HG02840 (cell line): ENCODE measurements at regions not wholly inside any gene's neighbourhood (a gene's known extent, or its start where the extent isn't known, plus 50 kb on each side); places are given as distances from the start of the nearest gene placed in this dataset.

Source experiments
- ATAC-seq: cut with Tn5 transposase; IDR thresholded peaks from one replicate; pipeline ENCODE4 v1.9.1; 2021; ENCODE audit warnings: mild to moderate bottlenecking, moderate library complexity, moderate number of reproducible peaks; ENCODE audit not compliant: unreplicated experiment, low FRiP score

- no peak for ATAC-seq
These were observed 230.2 kb upstream of the TBX3 start for GRCh38 chr12:114913871-114914801.

DNA sequence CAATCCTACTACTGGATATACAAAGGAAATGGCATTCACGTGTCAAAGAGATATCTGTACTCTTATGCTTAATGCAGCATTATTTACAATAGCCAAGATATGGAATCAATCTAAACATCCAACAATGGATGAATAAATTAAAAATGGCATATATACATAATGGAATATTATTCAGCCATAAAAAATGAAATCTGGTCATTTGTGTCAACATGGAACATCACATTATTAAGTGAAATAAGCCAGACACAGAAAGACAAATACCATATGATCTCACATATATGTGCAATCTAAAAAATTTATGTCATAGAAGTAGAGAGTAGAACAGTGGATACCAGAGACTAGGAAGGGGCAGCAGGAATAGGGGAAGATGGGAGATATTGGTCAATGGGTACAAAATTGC lies 228.8 kb upstream of the TBX3 start:
- ATAC-seq = no peak

DNA sequence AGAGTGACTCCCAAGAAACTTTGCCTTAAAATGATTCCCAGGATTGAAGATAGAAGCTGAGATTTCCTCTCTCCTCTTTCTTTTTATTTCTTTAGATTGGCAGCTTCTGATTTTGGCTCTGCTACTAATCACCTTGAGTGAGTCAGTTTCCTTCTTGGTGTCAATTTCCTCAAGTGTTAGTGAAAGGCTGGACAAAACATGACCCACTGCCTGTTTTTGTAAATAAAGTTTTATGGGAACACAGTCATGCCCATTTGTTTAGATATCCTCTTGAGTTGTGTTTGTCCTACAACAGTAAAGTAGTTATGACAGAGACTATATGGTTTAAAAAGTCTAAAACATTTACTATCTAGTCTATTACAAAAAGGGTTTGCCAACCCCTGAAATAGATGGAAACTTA lies 227.2 kb upstream of the TBX3 start:
- ATAC-seq = no peak

GRCh38 chr12:114904254-114905003 lies 220.5 kb upstream of the TBX3 start:
- no peak for ATAC-seq

GRCh38 chr12:114903083-114903691 lies 219.2 kb upstream of the TBX3 start:
- ATAC-seq = no peak

GRCh38 chr12:114902665-114903064 lies 218.7 kb upstream of the TBX3 start:
- ATAC-seq = no peak

GRCh38 chr12:114901316-114901715 lies 217.3 kb upstream of the TBX3 start:
- ATAC-seq = no peak

- ATAC-seq = no peak
These were observed 214.2 kb upstream of the TBX3 start for GRCh38 chr12:114898159-114898558.

- ATAC-seq = no peak
These were observed 211.9 kb upstream of the TBX3 start for GRCh38 chr12:114895827-114896226.

GRCh38 chr12:114895081-114895480 lies 211.1 kb upstream of the TBX3 start:
- no peak for ATAC-seq

DNA sequence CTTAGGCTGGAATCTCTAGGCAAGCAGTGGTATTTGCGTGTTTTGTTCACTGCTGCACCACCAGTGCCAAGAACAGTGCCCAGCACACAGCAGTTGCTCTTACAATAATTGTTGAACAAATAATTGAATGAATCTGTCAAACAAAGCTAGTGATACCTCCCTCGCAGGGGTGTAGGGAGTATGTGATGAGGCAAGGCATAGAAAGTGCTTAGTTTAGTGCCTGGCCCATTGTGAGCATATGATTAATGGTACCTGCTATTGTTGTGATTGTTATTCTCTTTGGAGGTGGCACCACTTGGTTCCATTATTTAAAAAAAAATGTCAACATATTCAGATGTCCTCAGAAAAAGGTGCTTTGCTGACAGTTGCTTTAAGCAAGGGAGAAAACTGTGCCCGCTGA lies 210.1 kb upstream of the TBX3 start:
- ATAC-seq = no peak

DNA sequence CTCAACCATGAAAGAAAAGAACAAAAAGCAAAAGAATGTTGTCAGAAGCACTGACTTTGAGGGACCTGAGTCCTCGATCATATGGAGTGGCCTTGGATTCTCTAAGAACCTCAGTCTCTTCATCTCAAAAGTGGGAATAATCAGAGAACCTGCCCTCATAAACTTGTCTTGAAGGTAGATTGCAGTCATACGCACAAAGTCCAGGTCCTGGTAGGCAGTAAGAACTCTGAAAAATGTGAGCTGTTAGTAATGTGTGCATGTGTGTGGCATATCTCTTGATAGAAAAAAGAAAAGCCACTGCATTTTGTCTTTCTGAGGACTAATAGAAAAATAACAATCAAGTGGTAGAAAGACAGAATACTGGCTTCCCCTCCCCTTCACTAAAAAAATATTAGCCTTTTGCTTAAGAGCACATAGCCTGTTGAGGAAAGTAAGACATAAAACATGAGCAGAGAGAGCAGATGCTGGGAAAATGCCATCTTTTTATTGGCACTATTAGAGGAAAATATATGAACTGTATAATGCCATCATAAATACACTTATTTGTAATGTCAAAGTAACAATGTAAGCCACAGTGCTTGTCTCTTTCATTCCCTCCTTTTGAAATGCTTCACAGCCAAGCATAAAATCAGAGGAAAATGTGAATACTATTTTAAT lies 205.1 kb upstream of the TBX3 start:
- no peak for ATAC-seq

- no peak for ATAC-seq
These were observed 204.5 kb upstream of the TBX3 start for GRCh38 chr12:114888448-114888847.

DNA sequence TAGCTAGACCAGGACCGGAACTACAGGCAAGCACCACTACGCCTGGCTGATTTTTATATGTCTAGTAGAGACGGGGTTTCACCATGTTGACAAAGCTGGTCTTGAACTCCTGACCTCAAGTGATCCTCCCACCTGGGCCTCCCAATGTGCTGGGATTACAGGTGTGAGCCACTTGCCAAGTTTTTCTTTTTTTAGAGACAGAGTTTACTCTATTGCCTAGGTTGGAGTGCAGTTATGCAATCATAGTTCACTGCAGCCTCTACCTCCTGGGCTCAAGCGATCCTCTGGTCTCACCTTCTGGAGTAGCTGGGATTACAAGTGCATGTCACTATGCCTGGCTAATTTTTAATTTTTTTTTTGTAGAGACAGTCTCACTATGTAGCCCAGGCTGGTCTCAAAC lies 201.5 kb upstream of the TBX3 start:
- ATAC-seq = no peak

DNA sequence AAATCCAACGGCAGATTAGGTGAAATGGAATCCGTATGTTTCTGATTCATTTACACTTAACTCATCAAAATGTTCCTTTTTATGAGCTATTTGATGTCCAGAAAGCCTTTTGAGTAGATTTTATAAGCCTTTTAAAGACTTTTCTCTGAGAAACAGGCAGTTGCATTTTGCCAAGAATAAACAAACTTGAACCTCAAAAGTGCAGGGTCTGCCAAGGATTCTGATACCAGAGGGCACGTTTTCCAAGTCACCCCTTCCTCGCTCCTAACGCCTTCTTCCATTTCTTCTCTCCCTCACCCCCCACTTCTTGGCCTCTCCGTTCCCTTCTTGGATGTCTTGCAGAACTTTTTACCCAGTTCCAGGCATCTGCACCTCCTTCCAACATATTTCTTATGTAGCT lies 200.6 kb upstream of the TBX3 start:
- no peak for ATAC-seq

DNA sequence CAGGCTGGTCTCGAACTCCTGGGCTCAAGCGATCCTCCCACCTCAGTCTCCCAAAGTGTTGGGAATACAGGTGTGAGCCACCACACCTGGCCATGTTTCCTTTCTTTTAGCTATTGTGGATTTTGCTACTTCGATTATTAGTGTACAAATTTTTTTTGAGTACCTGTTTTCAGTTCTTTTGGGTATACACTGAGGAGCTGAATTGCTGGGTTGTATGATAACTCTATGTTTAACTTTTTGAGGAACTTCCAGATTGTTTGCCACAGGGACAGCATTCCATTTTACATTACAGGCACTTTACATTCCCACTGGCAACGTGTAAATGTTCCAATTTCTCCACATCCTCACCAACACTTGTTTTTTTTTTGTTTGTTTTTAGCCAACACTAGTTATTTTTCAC lies 198.1 kb upstream of the TBX3 start:
- no peak for ATAC-seq

- no peak for ATAC-seq
These were observed 195.4 kb upstream of the TBX3 start for GRCh38 chr12:114879354-114879753.

DNA sequence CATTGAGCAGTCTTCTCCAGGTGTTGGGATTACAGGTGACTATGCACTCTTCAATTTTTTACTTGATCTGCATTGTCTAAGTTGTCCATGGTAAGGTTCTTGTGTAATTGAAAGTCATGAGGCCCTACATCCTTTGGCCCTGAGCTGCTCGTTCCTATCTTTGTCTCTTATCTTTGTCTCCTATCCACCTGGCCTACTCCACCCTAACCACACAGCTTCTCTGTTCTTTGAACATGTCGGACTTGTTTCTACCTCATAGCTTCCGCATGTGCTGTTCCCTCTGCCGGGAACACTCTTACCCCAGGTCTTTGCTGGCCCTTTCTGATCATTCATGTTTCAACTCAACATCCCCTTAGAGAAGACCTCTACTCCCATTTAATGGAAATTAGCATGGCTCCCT lies 194.8 kb upstream of the TBX3 start:
- ATAC-seq = no peak

DNA sequence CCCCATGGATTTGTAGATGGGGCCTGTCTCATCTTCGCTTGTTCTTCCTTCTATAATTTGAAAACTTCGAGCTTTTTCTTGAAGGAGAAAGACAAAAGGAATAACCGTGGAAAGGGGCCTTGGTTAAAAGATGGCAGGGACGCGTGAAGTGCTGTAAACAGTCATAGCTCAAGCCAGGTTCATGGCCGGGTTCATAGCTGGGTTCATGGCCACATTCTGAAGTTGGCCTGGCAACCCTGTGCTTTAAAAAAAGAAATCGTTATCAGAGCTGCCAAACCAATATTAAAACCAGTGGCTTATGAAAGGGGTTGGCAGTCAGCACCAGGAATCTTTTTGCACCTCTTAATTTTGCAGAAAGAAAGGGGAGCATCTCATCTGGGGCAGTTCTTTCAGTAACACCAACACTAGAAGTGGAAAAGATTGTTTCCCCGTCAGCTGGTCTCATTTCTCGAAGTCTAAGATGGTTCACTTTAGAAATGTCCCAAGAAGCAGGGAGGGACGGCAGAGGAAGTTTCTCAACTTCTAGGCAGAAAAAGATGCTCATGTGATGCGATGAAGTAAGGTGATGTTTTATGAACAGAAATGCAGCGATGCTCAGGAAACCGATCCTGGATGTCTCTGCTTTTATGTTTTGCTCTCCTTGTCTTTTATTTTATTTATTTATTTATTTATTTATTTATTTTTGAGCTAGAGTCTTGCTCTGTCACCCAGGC lies 193.1 kb upstream of the TBX3 start:
- ATAC-seq = no peak

DNA sequence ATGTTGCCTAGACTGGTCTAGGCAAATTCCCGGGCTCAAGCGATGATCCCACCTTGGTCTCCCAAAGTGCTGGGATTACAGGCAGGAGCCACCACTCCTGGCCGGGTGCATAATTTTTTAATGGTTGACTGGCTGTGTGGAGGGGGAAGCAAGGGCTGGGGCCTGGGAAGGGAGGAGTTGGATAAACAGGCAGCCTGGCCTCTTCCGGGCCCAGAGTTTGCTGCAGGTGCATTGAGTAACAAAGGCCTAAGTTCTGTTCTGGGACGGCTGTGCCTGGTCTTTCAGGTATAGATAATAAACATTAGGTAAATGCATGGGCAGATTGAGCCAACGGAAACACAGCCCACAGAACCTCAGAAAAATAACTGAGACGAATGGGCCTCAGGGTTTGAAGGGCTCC lies 191.3 kb upstream of the TBX3 start:
- ATAC-seq = no peak
